ENCODE measurements at regions not wholly inside any gene's neighbourhood (a gene's known extent, or its start where the extent isn't known, plus 50 kb on each side); places are given as distances from the start of the nearest gene placed in this dataset.

GRCh38 chr12:34402228-34402898, 380.1 kb downstream of the ALG10 start:
- no peak for TF ChIP-seq CTCF (IDR thresholded peaks at IDR 0.05; ENCODE audit: low read depth, low read length)
- DNase-seq (ENCODE audit: extremely low read depth, low read depth): no peak

- DNase-seq (ENCODE audit: extremely low read depth, low read depth): no peak
These were observed 380.8 kb downstream of the ALG10 start for GRCh38 chr12:34402899-34403705.

GRCh38 chr12:34403706-34404376, 381.5 kb downstream of the ALG10 start:
- no peak for TF ChIP-seq CTCF (IDR thresholded peaks at IDR 0.05; ENCODE audit: low read depth, low read length)
- DNase-seq (ENCODE audit: extremely low read depth, low read depth): no peak

More at GRCh38 chr12:34402899-34403705, 380.8 kb downstream of the ALG10 start:
- no peak for TF ChIP-seq CTCF (IDR thresholded peaks at IDR 0.05; ENCODE audit: low read depth, low read length)

GRCh38 chr12:34404377-34405285, 382.3 kb downstream of the ALG10 start:
- DNase-seq (ENCODE audit: extremely low read depth, low read depth): no peak
- TF ChIP-seq CTCF (IDR thresholded peaks at IDR 0.05; ENCODE audit: low read depth, low read length): no peak

- no peak for TF ChIP-seq CTCF (IDR thresholded peaks at IDR 0.05; ENCODE audit: low read depth, low read length)
- no peak for DNase-seq (ENCODE audit: extremely low read depth, low read depth)
These were observed 383.3 kb downstream of the ALG10 start for GRCh38 chr12:34405286-34406227.
